ENCODE measurements at regions not wholly inside any gene's neighbourhood (a gene's known extent, or its start where the extent isn't known, plus 50 kb on each side); places are given as distances from the start of the nearest gene placed in this dataset.

DNA sequence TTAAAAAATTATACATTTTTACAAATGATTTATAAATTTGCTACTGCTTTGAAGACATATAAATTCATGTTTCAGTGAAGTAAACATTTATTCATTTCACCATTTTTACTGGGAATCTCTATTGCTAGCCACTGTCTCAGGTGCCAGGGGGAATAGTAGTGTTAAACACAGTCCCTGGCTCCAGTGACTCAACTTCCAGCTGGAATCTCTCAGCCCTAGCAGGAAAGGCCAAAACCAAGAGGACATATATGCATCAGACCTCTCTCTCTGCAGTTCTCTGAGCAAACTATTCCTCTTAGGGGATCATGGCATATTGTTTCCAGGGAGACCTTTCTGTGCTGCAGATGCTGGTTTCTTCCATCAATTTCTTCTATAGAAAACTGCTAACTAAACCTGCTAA, 1009.0 kb upstream of the LCORL start:
- Histone ChIP-seq H2BK120ac (ENCODE audit: low read depth, low read length, poor library complexity, severe bottlenecking) (no peak overlapping the region), H3K79me1 (ENCODE audit: insufficient read depth, low read depth, low read length, poor library complexity, severe bottlenecking) (no peaks in the 10 kb centered on the region), H3K18ac (ENCODE audit: insufficient read length, low read depth, low read length) (no peak overlapping the region), H2BK12ac (ENCODE audit: insufficient read length, low read depth, low read length) (no peak overlapping the region), H3K56ac (ENCODE audit: insufficient read length, low read depth, low read length) (no peak overlapping the region), H4K20me1 (ENCODE audit: control insufficient read depth, insufficient read depth, insufficient read length) (no peaks in the 10 kb centered on the region), H2BK20ac (ENCODE audit: low read depth, low read length, poor library complexity, severe bottlenecking) (no peak overlapping the region), H3K9me3 (ENCODE audit: control insufficient read depth, low read depth, low read length) (no peaks in the 10 kb centered on the region), H2BK5ac (ENCODE audit: insufficient read length, low read length) (no peak overlapping the region), H4K5ac (ENCODE audit: insufficient read length, low read depth, low read length) (no peak overlapping the region), H3K23me2 (ENCODE audit: insufficient read length, low read depth, low read length, poor library complexity, severe bottlenecking) (no peaks in the 10 kb centered on the region), H4K91ac (ENCODE audit: insufficient read length, low read depth, low read length) (no peak overlapping the region), H3K4me2 (ENCODE audit: insufficient read depth, insufficient read length, low read length) (no peak overlapping the region), H3K79me2 (ENCODE audit: insufficient read depth, low read length) (no peaks in the 10 kb centered on the region), H3T11ph (ENCODE audit: low read length) (no peak overlapping the region), H3K14ac (ENCODE audit: insufficient read depth, low read length) (no peak overlapping the region), H2AK5ac (ENCODE audit: insufficient read length, low read length) (no peak overlapping the region), H3K4ac (ENCODE audit: low read depth, low read length) (no peak overlapping the region), H3K23ac (ENCODE audit: insufficient read length, low read depth, low read length) (no peak overlapping the region), H2BK15ac (ENCODE audit: low read depth, low read length) (no peak overlapping the region), H3K27ac (ENCODE audit: insufficient read length, low read depth, low read length) (no peak overlapping the region), H3K4me1 (ENCODE audit: insufficient read depth, low read length) (no peaks in the 10 kb centered on the region; the same call in 1 of the 2 replicates), H2AFZ (ENCODE audit: low read length) (no peak overlapping the region), H3K9ac (ENCODE audit: extremely low read depth, insufficient read length, low read length) (no peak overlapping the region), H4K8ac (replicated peaks; ENCODE audit: insufficient read length, low read depth, low read length) (no peak overlapping the region), H3K27me3 (ENCODE audit: insufficient read depth, low read length) (no peaks in the 10 kb centered on the region)
- Mint-ChIP-seq H3K27ac (no peak overlapping the region), H3K4me3 (no peak overlapping the region), H3K36me3 (ENCODE audit: insufficient read depth in 1 of 3, low read depth in 3 of 3) (no peaks in the 10 kb centered on the region), H3K27me3 (ENCODE audit: low read depth) (no peaks in the 10 kb centered on the region), H3K9me3 (peaks cover 0 to 2% of the 10 kb centered on the region in 2 experiments; a peak in 1 of 5 replicates), H3K4me1 (peaks cover 12 to 18% of the 10 kb centered on the region in 2 experiments)
- DNase-seq: no peak
- TF ChIP-seq, protein P1, sequence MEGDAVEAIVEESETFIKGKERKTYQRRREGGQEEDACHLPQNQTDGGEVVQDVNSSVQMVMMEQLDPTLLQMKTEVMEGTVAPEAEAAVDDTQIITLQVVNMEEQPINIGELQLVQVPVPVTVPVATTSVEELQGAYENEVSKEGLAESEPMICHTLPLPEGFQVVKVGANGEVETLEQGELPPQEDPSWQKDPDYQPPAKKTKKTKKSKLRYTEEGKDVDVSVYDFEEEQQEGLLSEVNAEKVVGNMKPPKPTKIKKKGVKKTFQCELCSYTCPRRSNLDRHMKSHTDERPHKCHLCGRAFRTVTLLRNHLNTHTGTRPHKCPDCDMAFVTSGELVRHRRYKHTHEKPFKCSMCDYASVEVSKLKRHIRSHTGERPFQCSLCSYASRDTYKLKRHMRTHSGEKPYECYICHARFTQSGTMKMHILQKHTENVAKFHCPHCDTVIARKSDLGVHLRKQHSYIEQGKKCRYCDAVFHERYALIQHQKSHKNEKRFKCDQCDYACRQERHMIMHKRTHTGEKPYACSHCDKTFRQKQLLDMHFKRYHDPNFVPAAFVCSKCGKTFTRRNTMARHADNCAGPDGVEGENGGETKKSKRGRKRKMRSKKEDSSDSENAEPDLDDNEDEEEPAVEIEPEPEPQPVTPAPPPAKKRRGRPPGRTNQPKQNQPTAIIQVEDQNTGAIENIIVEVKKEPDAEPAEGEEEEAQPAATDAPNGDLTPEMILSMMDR (conservative IDR thresholded peaks at IDR 0.05): no peak
